Fibroblast of lung (primary cell): ENCODE measurements at regions not wholly inside any gene's neighbourhood (a gene's known extent, or its start where the extent isn't known, plus 50 kb on each side); places are given as distances from the start of the nearest gene placed in this dataset.

Experiments used
- DNase-seq, 2 donors: peaks; one replicate each; pipeline versions ENCODE4 v3.0.0 to v3.0.0-alpha.2; 2010; ENCODE audit warnings: low read depth in 2 of 2
- H2AFZ ChIP-seq: 2 replicates; pipeline ENCODE4 v1.5.1; 2012; ENCODE audit warnings: low read length, control low read depth, inconsistent platforms
- H3K27ac ChIP-seq: 2 replicates; pipeline ENCODE4 v1.5.1; 2011; ENCODE audit warnings: low read length, control low read depth; ENCODE audit not compliant: insufficient read depth
- H3K27me3 ChIP-seq: 2 replicates; pipeline ENCODE4 v1.5.1; 2011; ENCODE audit warnings: mild to moderate bottlenecking, low read length; ENCODE audit not compliant: control insufficient read depth, insufficient read depth
- H3K36me3 ChIP-seq: 2 replicates; pipeline ENCODE4 v1.5.1; 2011; ENCODE audit warnings: low read length; ENCODE audit not compliant: control insufficient read depth, insufficient read depth
- H3K4me1 ChIP-seq: 2 replicates; pipeline ENCODE4 v1.5.1; 2011; ENCODE audit warnings: low read length; ENCODE audit not compliant: control insufficient read depth, insufficient read depth; ENCODE audit errors: extremely low read depth
- H3K4me2 ChIP-seq: 2 replicates; pipeline ENCODE4 v1.5.1; 2011; ENCODE audit warnings: low read length, control low read depth; ENCODE audit not compliant: insufficient read depth; ENCODE audit errors: extremely low read depth
- H3K4me3 ChIP-seq, 4 experiments: fragments of 200-600 bp in 1 of 4; sonication (generic) in 1 of 4; replicated peaks in 1 of 4; 2 replicates each; pipeline ENCODE4 v1.5.1; 2011 to 2016; ENCODE audit warnings: low read length in 4 of 4, low read depth in 3 of 4, mild to moderate bottlenecking in 3 of 4, control low read depth in 2 of 4, inconsistent platforms in 1 of 4, mixed read lengths in 1 of 4; ENCODE audit not compliant: insufficient read depth in 1 of 4; ENCODE audit errors: control extremely low read depth in 1 of 4
- H3K79me2 ChIP-seq: 2 replicates; pipeline ENCODE4 v1.5.1; 2012; ENCODE audit warnings: mild to moderate bottlenecking, low read length, inconsistent platforms; ENCODE audit not compliant: control insufficient read depth, insufficient read depth
- H3K9ac ChIP-seq: 2 replicates; pipeline ENCODE4 v1.5.1; 2011; ENCODE audit warnings: mild to moderate bottlenecking, low read length, control low read depth; ENCODE audit not compliant: insufficient read depth
- H3K9me3 ChIP-seq: 2 replicates; pipeline ENCODE4 v1.5.1; 2012; ENCODE audit warnings: low read depth, low read length; ENCODE audit not compliant: control insufficient read depth, insufficient read depth
- H4K20me1 ChIP-seq: 2 replicates; pipeline ENCODE4 v1.5.1; 2011; ENCODE audit warnings: low read length; ENCODE audit not compliant: control insufficient read depth, insufficient read depth; ENCODE audit errors: extremely low read depth
- EZH2 ChIP-seq: IDR thresholded peaks from 2 replicates; pipeline ENCODE4 v1.5.1; 2012; ENCODE audit warnings: low read length, control low read depth, mild to moderate bottlenecking; ENCODE audit errors: missing control alignments
- TF ChIP-seq, protein P1 (sequence below), 2 donors: IDR thresholded peaks in 1 of 2; conservative IDR thresholded peaks in 1 of 2; 1 replicate in 1 of 2; 2 replicates in 1 of 2; pipeline ENCODE4 v1.5.1; 2011 to 2012; ENCODE audit warnings: low read length in 2 of 2, control low read depth in 1 of 2, inconsistent platforms in 1 of 2, low read depth in 1 of 2, mild to moderate bottlenecking in 1 of 2

GRCh38 chr7:84939442-84939841 is 247.4 kb downstream of the SEMA3D start:
- no peaks in the 10 kb centered on the region for H3K4me1 ChIP-seq
- DNase-seq = no peak

GRCh38 chr7:84924353-84924752 is 262.5 kb downstream of the SEMA3D start:
- no peak overlapping the region for H3K9ac ChIP-seq
- no peaks in the 10 kb centered on the region for H3K9me3 ChIP-seq
- H3K79me2 ChIP-seq = no peaks in the 10 kb centered on the region
- no peaks in the 10 kb centered on the region for H3K4me1 ChIP-seq
- H3K4me2 ChIP-seq = no peak overlapping the region
- no peak overlapping the region for H3K27ac ChIP-seq
- H3K27me3 ChIP-seq = no peaks in the 10 kb centered on the region
- H3K36me3 ChIP-seq = no peaks in the 10 kb centered on the region
- no peak overlapping the region for H2AFZ ChIP-seq
- no peak overlapping the region for H3K4me3 ChIP-seq
- DNase-seq = no peak
- TF ChIP-seq, protein P1, sequence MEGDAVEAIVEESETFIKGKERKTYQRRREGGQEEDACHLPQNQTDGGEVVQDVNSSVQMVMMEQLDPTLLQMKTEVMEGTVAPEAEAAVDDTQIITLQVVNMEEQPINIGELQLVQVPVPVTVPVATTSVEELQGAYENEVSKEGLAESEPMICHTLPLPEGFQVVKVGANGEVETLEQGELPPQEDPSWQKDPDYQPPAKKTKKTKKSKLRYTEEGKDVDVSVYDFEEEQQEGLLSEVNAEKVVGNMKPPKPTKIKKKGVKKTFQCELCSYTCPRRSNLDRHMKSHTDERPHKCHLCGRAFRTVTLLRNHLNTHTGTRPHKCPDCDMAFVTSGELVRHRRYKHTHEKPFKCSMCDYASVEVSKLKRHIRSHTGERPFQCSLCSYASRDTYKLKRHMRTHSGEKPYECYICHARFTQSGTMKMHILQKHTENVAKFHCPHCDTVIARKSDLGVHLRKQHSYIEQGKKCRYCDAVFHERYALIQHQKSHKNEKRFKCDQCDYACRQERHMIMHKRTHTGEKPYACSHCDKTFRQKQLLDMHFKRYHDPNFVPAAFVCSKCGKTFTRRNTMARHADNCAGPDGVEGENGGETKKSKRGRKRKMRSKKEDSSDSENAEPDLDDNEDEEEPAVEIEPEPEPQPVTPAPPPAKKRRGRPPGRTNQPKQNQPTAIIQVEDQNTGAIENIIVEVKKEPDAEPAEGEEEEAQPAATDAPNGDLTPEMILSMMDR (conservative IDR thresholded peaks at IDR 0.05 in 1 of 2, IDR thresholded peaks at IDR 0.05 in 1 of 2; ENCODE audit: low read depth in 1 of 2, low read length in 2 of 2) = no peak
- no peak for TF ChIP-seq EZH2
- no peaks in the 10 kb centered on the region for H4K20me1 ChIP-seq

More at GRCh38 chr7:84939442-84939841, 247.4 kb downstream of the SEMA3D start:
- H3K27ac ChIP-seq = no peak overlapping the region
- H3K4me3 ChIP-seq = no peak overlapping the region
- no peak overlapping the region for H3K9ac ChIP-seq
- H2AFZ ChIP-seq = no peak overlapping the region
- H3K27me3 ChIP-seq = no peaks in the 10 kb centered on the region
- TF ChIP-seq, protein P1 (conservative IDR thresholded peaks at IDR 0.05 in 1 of 2, IDR thresholded peaks at IDR 0.05 in 1 of 2; ENCODE audit: low read depth in 1 of 2, low read length in 2 of 2) = no peak
- no peak for TF ChIP-seq EZH2
- no peaks in the 10 kb centered on the region for H3K79me2 ChIP-seq
- H3K4me2 ChIP-seq = no peak overlapping the region
- H3K36me3 ChIP-seq = no peaks in the 10 kb centered on the region
- no peaks in the 10 kb centered on the region for H3K9me3 ChIP-seq
- no peaks in the 10 kb centered on the region for H4K20me1 ChIP-seq

DNA sequence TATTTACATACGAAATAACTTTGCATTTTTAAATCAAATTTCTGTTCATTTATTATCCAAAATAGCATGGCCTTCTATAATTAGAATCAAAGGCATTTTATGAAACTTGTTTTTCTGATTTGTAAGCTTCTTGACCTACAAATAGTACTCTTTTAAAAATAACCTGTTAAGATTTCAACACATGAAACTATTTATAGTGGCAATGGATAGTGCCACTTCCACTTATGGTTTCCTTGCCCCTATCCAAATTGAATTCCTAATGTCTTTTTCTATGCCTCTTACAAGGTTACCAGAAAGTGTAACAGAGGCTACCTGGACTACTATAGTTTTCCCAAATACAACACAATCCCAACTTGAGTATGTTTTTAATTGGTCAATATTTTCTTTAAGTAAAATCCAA is 263.5 kb downstream of the SEMA3D start:
- Histone ChIP-seq H3K4me2 (no peak overlapping the region), H3K27ac (no peak overlapping the region), H3K27me3 (no peaks in the 10 kb centered on the region), H3K4me3 (no peak overlapping the region), H3K36me3 (no peaks in the 10 kb centered on the region), H3K9ac (no peak overlapping the region), H3K9me3 (no peaks in the 10 kb centered on the region), H4K20me1 (no peaks in the 10 kb centered on the region), H3K79me2 (no peaks in the 10 kb centered on the region), H3K4me1 (no peaks in the 10 kb centered on the region), H2AFZ (no peak overlapping the region)
- TF ChIP-seq EZH2 = no peak
- TF ChIP-seq, protein P1 (conservative IDR thresholded peaks at IDR 0.05 in 1 of 2, IDR thresholded peaks at IDR 0.05 in 1 of 2; ENCODE audit: low read depth in 1 of 2, low read length in 2 of 2) = no peak
- DNase-seq = no peak
